ENCODE measurements at regions not wholly inside any gene's neighbourhood (a gene's known extent, or its start where the extent isn't known, plus 50 kb on each side); places are given as distances from the start of the nearest gene placed in this dataset.

DNA sequence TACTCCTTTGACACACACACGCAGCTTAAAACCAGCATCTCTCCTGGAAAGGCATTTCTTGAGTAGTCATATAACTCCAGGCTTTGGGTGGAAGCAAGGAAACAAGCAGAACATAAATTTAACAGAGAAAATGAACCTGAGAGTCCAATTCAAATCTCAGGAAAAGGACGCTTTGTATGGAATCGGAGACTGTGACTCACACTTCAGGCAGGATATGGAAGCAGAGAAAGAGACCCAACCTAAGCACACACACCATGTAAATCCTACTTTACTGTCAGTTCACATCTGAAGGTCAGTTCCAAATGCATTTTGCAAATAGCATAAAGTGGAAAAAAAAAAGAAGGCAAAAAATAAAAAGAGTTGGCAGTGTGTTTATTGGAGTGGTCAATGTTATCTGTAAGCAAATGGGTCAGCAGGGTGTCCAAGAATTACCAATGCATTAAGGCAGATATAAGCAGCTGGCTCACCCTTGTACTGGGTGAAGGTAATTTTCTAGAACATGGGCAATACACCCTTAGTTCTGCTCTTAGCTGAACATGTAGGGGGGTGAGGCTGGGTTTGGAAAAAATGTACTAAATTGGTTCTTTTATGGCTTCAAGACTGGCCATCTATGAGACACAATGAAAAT, 283.7 kb upstream of the NT5E start:
- no peak for TF ChIP-seq EZH2 (IDR thresholded peaks at IDR 0.05; ENCODE audit: insufficient read depth, low read length)
- TF ChIP-seq, protein P1, sequence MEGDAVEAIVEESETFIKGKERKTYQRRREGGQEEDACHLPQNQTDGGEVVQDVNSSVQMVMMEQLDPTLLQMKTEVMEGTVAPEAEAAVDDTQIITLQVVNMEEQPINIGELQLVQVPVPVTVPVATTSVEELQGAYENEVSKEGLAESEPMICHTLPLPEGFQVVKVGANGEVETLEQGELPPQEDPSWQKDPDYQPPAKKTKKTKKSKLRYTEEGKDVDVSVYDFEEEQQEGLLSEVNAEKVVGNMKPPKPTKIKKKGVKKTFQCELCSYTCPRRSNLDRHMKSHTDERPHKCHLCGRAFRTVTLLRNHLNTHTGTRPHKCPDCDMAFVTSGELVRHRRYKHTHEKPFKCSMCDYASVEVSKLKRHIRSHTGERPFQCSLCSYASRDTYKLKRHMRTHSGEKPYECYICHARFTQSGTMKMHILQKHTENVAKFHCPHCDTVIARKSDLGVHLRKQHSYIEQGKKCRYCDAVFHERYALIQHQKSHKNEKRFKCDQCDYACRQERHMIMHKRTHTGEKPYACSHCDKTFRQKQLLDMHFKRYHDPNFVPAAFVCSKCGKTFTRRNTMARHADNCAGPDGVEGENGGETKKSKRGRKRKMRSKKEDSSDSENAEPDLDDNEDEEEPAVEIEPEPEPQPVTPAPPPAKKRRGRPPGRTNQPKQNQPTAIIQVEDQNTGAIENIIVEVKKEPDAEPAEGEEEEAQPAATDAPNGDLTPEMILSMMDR (IDR thresholded peaks at IDR 0.05; ENCODE audit: insufficient read depth, low read depth, low read length) = no peak
